K562 (cell line): ENCODE measurements at regions not wholly inside any gene's neighbourhood (a gene's known extent, or its start where the extent isn't known, plus 50 kb on each side); places are given as distances from the start of the nearest gene placed in this dataset.

Experiments
- CREM ChIP-seq: IDR thresholded peaks from 2 replicates; pipeline ENCODE4 v1.6.1; 2014; ENCODE audit warnings: antibody characterized with exemption, low read depth
- CTCF ChIP-seq, 3 experiments: IDR thresholded peaks in 2 of 3; conservative IDR thresholded peaks in 1 of 3; 2 replicates each; pipeline ENCODE4 v1.5.1; 2011 to 2012; ENCODE audit warnings: low read length in 3 of 3, mild to moderate bottlenecking in 3 of 3, control low read depth in 2 of 3, improper control_type of control experiment in 1 of 3, inconsistent platforms in 1 of 3, low read depth in 1 of 3, mixed read lengths in 1 of 3, moderate library complexity in 1 of 3; ENCODE audit not compliant: insufficient read depth in 2 of 3
- EZH2 ChIP-seq: IDR thresholded peaks from 2 replicates; pipeline ENCODE4 v1.6.1; 2012; ENCODE audit warnings: low read depth, mild to moderate bottlenecking, inconsistent platforms, low read length, borderline replicate concordance
- GABPA ChIP-seq: fragments of 200-800 bp; sonication (Bioruptor generic); conservative IDR thresholded peaks from 2 replicates; pipeline ENCODE4 v1.6.1; 2016; ENCODE audit warnings: low read depth, missing genetic modification characterization, missing compliant biosample characterization
- NFE2L1 ChIP-seq: fragments of 450-650 bp; IDR thresholded peaks from 2 replicates; pipeline ENCODE4 v1.6.1; 2016; ENCODE audit warnings: missing genetic modification characterization, low read depth, mild to moderate bottlenecking, missing compliant biosample characterization, moderate library complexity, borderline replicate concordance
- POLR2A ChIP-seq: fragments of 450-650 bp; conservative IDR thresholded peaks from 2 replicates; pipeline ENCODE4 v1.6.1; 2016
- RB1 ChIP-seq: fragments of 450-650 bp; IDR thresholded peaks from 2 replicates; pipeline ENCODE4 v1.6.1; 2017; ENCODE audit warnings: low read depth, mild to moderate bottlenecking
- SMARCB1 ChIP-seq: IDR thresholded peaks from 2 replicates; pipeline ENCODE4 v1.6.1; 2011; ENCODE audit warnings: improper control_type of control experiment, low read depth; ENCODE audit not compliant: insufficient read length
- TEAD4 ChIP-seq, 2 experiments: sonication (generic) in 1 of 2; formaldehyde crosslinking in 1 of 2; IDR thresholded peaks; 2 replicates each; pipeline versions ENCODE4 v1.6.1 to v1.8.0; 2012 to 2022; ENCODE audit warnings: borderline replicate concordance in 1 of 2, inconsistent platforms in 1 of 2, low read length in 1 of 2, mild to moderate bottlenecking in 1 of 2, missing genetic modification reagents in 1 of 2
- ZBTB1 ChIP-seq: sonication (generic); formaldehyde crosslinking; IDR thresholded peaks from 2 replicates; pipeline ENCODE4 v1.8.1; 2023; ENCODE audit warnings: missing genetic modification reagents, low read depth, mild to moderate bottlenecking, borderline replicate concordance
- ZBTB49 ChIP-seq: sonication (generic); formaldehyde crosslinking; IDR thresholded peaks from 2 replicates; pipeline ENCODE4 v1.8.0; 2022; ENCODE audit warnings: missing genetic modification reagents, mild to moderate bottlenecking, borderline replicate concordance
- ZNF695 ChIP-seq: fragments of 450-650 bp; formaldehyde crosslinking; IDR thresholded peaks from 2 replicates; pipeline ENCODE4 v1.4.0; 2020; ENCODE audit warnings: mild to moderate bottlenecking, moderate library complexity

GRCh38 chr2:57397550-57398360 is 648.9 kb upstream of the VRK2 start:
- no peak for TF ChIP-seq SMARCB1
- TF ChIP-seq CREM: no peak
- no peak for TF ChIP-seq TEAD4 (IDR thresholded peaks at IDR 0.05; ENCODE audit: low read length)
- no peak for TF ChIP-seq TEAD4 (CRISPR knock-in tag; IDR thresholded peaks at IDR 0.05; ENCODE audit: borderline replicate concordance)
- TF ChIP-seq NFE2L1: no peak
- TF ChIP-seq POLR2A: no peak
- TF ChIP-seq ZBTB49 (CRISPR knock-in tag): no peak
- no peak for TF ChIP-seq EZH2
- TF ChIP-seq RB1: no peak
- no peak for TF ChIP-seq GABPA (tag)
- TF ChIP-seq CTCF (IDR thresholded peaks at IDR 0.05 in 2 of 3, conservative IDR thresholded peaks at IDR 0.05 in 1 of 3; ENCODE audit: insufficient read depth in 2 of 3, low read depth in 1 of 3, low read length in 3 of 3): no peak
- TF ChIP-seq ZBTB1 (CRISPR knock-in tag): no peak
- TF ChIP-seq ZNF695 (CRISPR knock-in tag): no peak
